GM23338 (cell line): ENCODE measurements at regions not wholly inside any gene's neighbourhood (a gene's known extent, or its start where the extent isn't known, plus 50 kb on each side); places are given as distances from the start of the nearest gene placed in this dataset.

Experiments
- ATAC-seq: fragments of 200-7000 bp; cut with Tn5 transposase; 3 replicates; pipeline ENCODE4 v1.9.1; 2020
- DNase-seq: peaks from one replicate; pipeline ENCODE4 v3.0.0-alpha.2; 2015; ENCODE audit warnings: low spot score
- H2AFZ ChIP-seq: fragments of 200-600 bp; sonication (generic); 2 replicates; pipeline ENCODE4 v1.8.0; 2016; ENCODE audit warnings: antibody characterized with exemption, mild to moderate bottlenecking, moderate library complexity
- H3F3A ChIP-seq: fragments of 200-600 bp; sonication (generic); replicated peaks from 2 replicates; pipeline ENCODE4 v1.8.0; 2017; ENCODE audit warnings: antibody characterized with exemption, mixed run types, low read depth
- H3K27ac ChIP-seq: fragments of 200-600 bp; sonication (generic); 2 replicates; pipeline ENCODE4 v1.6.1; 2016; ENCODE audit warnings: low read depth
- H3K27me3 ChIP-seq: fragments of 200-600 bp; sonication (generic); 2 replicates; pipeline ENCODE4 v1.8.0; 2016; ENCODE audit warnings: mild to moderate bottlenecking, mixed run types, moderate library complexity; ENCODE audit not compliant: insufficient read depth
- H3K36me3 ChIP-seq: fragments of 200-600 bp; sonication (generic); 2 replicates; pipeline ENCODE4 v1.8.0; 2016; ENCODE audit warnings: mild to moderate bottlenecking; ENCODE audit not compliant: insufficient read depth
- H3K4me1 ChIP-seq: fragments of 200-600 bp; sonication (generic); 2 replicates; pipeline ENCODE4 v1.8.0; 2016; ENCODE audit warnings: mild to moderate bottlenecking, moderate library complexity; ENCODE audit not compliant: insufficient read depth
- H3K4me2 ChIP-seq: fragments of 200-600 bp; sonication (generic); 2 replicates; pipeline ENCODE4 v1.7.1; 2017; ENCODE audit warnings: mixed run types
- H3K4me3 ChIP-seq: fragments of 200-600 bp; sonication (generic); 2 replicates; pipeline ENCODE4 v1.6.1; 2016; ENCODE audit warnings: mixed run types
- H3K79me2 ChIP-seq: fragments of 200-600 bp; sonication (generic); replicated peaks from 2 replicates; pipeline ENCODE4 v1.8.0; 2017; ENCODE audit warnings: mild to moderate bottlenecking; ENCODE audit not compliant: insufficient read depth
- H3K9me2 ChIP-seq: fragments of 200-600 bp; sonication (generic); 2 replicates; pipeline ENCODE4 v1.8.0; 2017; ENCODE audit not compliant: insufficient read depth
- H4K20me1 ChIP-seq: fragments of 200-600 bp; sonication (generic); replicated peaks from 2 replicates; pipeline ENCODE4 v1.8.0; 2017; ENCODE audit warnings: mild to moderate bottlenecking; ENCODE audit not compliant: insufficient read depth
- H3K27ac Mint-ChIP-seq: 2 replicates; pipeline ENCODE4 v1.8.0; 2020; ENCODE audit warnings: inconsistent platforms, mild to moderate bottlenecking, moderate library complexity, mixed read lengths
- H3K27me3 Mint-ChIP-seq: 3 replicates; pipeline ENCODE4 v1.8.0; 2022; ENCODE audit warnings: low read depth, mild to moderate bottlenecking, moderate library complexity, mixed read lengths, inconsistent platforms; ENCODE audit not compliant: insufficient read depth, poor library complexity
- H3K36me3 Mint-ChIP-seq: 3 replicates; pipeline ENCODE4 v1.8.0; 2021; ENCODE audit warnings: low read depth, mild to moderate bottlenecking, inconsistent platforms, moderate library complexity, mixed read lengths
- H3K4me1 Mint-ChIP-seq: 3 replicates; pipeline ENCODE4 v1.8.0; 2020; ENCODE audit warnings: mild to moderate bottlenecking, inconsistent platforms, mixed read lengths
- H3K4me3 Mint-ChIP-seq: 3 replicates; pipeline ENCODE4 v1.8.0; 2021; ENCODE audit warnings: moderate library complexity, mild to moderate bottlenecking, inconsistent platforms, mixed read lengths
- H3K9me3 Mint-ChIP-seq: 3 replicates; pipeline ENCODE4 v1.8.0; 2020; ENCODE audit warnings: moderate library complexity, mild to moderate bottlenecking, inconsistent platforms, mixed read lengths
- CREB1 ChIP-seq: fragments of 250-450 bp; sonication (Bioruptor Pico); IDR thresholded peaks from 2 replicates; pipeline ENCODE4 v1.5.0; 2020; ENCODE audit warnings: low read depth, mild to moderate bottlenecking, moderate library complexity
- CTCF ChIP-seq, 2 experiments: fragments of 200-600 bp in 1 of 2; sonication (generic) in 1 of 2; conservative IDR thresholded peaks; 2 replicates each; pipeline versions ENCODE4 v1.5.1 to v1.6.1; 2016 to 2017; ENCODE audit warnings: antibody characterized with exemption in 2 of 2, low read depth in 2 of 2, mild to moderate bottlenecking in 2 of 2, moderate library complexity in 1 of 2
- ETS1 ChIP-seq: IDR thresholded peaks from 2 replicates; pipeline ENCODE4 v1.6.1; 2016; ENCODE audit warnings: antibody characterized with exemption
- EZH2 ChIP-seq: fragments of 200-600 bp; sonication (generic); IDR thresholded peaks from one replicate; pipeline ENCODE4 v1.8.0; 2017; ENCODE audit warnings: antibody characterized with exemption, mild to moderate bottlenecking, low read depth; ENCODE audit not compliant: unreplicated experiment
- EZH2phosphoT487 ChIP-seq: fragments of 200-600 bp; sonication (generic); IDR thresholded peaks from one replicate; pipeline ENCODE4 v1.8.1; 2018; ENCODE audit warnings: antibody characterized with exemption; ENCODE audit not compliant: unreplicated experiment
- JUNB ChIP-seq: IDR thresholded peaks from one replicate; pipeline ENCODE4 v1.6.1; 2016; ENCODE audit warnings: antibody characterized with exemption; ENCODE audit not compliant: unreplicated experiment
- NANOG ChIP-seq: IDR thresholded peaks from 2 replicates; pipeline ENCODE4 v1.6.1; 2016; ENCODE audit warnings: antibody characterized with exemption, borderline replicate concordance
- POLR2AphosphoS5 ChIP-seq: IDR thresholded peaks from 2 replicates; pipeline ENCODE4 v1.6.1; 2016; ENCODE audit warnings: antibody characterized with exemption, low read depth
- REST ChIP-seq: IDR thresholded peaks from one replicate; pipeline ENCODE4 v1.6.1; 2018; ENCODE audit warnings: antibody characterized with exemption; ENCODE audit not compliant: unreplicated experiment
- STAT1 ChIP-seq: IDR thresholded peaks from one replicate; pipeline ENCODE4 v1.6.1; 2016; ENCODE audit warnings: antibody characterized with exemption; ENCODE audit not compliant: unreplicated experiment
- ZNF114 ChIP-seq: fragments of 250-450 bp; sonication (Bioruptor Pico); IDR thresholded peaks from 2 replicates; pipeline ENCODE4 v1.5.0; 2020; ENCODE audit warnings: mild to moderate bottlenecking, moderate library complexity
- ZNF331 ChIP-seq: fragments of 250-450 bp; sonication (Bioruptor Pico); IDR thresholded peaks from 2 replicates; pipeline ENCODE4 v1.5.0; 2020; ENCODE audit warnings: low read depth, mild to moderate bottlenecking, moderate library complexity
- TF ChIP-seq, protein P1 (sequence below): fragments of 250-450 bp; sonication (Bioruptor Pico); IDR thresholded peaks from 2 replicates; pipeline ENCODE4 v1.5.0; 2020; ENCODE audit warnings: mild to moderate bottlenecking, moderate library complexity

DNA sequence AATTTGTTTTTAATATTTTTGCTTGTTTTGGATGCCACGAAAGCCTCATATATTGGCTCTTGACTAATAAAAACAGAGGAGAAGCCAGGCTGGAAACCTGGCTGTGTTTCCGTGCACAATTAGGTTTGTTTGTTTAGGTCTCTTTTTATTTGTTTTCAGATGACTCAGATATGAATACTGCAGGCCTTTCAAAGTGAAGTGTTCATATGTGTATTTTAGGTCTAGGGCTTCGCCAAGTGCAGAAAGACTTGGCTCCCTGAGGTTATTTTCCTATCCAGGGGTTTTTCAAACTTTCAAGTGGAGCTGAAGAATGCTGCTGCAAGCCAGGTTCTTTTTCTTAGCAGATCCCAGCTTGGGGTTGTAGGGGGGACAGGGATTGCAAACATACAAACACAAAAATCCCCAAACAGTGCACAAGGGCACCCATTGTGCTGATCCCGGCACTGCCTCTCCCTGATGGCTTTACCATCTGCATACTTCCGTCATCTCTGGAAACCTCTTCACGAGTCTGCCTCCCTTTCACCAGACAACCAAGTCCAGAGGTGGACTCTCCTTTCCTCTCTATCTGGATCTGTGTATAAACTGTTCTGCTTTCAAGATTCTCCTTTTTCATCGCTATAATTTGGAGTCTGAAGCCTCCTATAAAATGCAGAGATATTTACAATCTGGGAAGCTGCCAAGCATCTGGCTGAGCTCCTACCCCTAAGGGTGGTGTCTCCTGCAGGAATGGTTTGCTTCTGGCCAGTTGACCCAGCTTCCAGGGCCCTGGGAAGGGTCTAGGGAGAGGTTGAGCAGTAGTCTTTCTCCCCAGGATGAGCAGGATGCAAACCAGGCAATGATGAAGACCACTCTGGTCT is 108.6 kb downstream of the SMIM20 start:
- no peaks in the 10 kb centered on the region for H3K79me2 ChIP-seq
- Mint-ChIP-seq H3K27me3 (peaks cover 9% of the 10 kb centered on the region), H3K36me3 (no peaks in the 10 kb centered on the region), H3K27ac (no peak overlapping the region), H3K9me3 (no peaks in the 10 kb centered on the region; the same call in 2 of the 3 replicates), H3K4me1 (peaks cover 9% of the 10 kb centered on the region), H3K4me3 (no peak overlapping the region)
- no peaks in the 10 kb centered on the region for H4K20me1 ChIP-seq
- peaks cover 10% of the 10 kb centered on the region for H3K4me1 ChIP-seq
- no peaks in the 10 kb centered on the region for H3F3A ChIP-seq
- no peak overlapping the region for H3K4me2 ChIP-seq
- H3K4me3 ChIP-seq, result no peak overlapping the region
- peak overlapping the region; percentile 78 for H2AFZ ChIP-seq
- ATAC-seq (no peak), DNase-seq (no peak)
- H3K27ac ChIP-seq, result no peak overlapping the region
- H3K9me2 ChIP-seq, result no peaks in the 10 kb centered on the region; the same call in 1 of the 2 replicates
- H3K27me3 ChIP-seq, result no peaks in the 10 kb centered on the region
- no peak for TF ChIP-seq CREB1 (CRISPR knock-in tag)
- TF ChIP-seq, protein P1, sequence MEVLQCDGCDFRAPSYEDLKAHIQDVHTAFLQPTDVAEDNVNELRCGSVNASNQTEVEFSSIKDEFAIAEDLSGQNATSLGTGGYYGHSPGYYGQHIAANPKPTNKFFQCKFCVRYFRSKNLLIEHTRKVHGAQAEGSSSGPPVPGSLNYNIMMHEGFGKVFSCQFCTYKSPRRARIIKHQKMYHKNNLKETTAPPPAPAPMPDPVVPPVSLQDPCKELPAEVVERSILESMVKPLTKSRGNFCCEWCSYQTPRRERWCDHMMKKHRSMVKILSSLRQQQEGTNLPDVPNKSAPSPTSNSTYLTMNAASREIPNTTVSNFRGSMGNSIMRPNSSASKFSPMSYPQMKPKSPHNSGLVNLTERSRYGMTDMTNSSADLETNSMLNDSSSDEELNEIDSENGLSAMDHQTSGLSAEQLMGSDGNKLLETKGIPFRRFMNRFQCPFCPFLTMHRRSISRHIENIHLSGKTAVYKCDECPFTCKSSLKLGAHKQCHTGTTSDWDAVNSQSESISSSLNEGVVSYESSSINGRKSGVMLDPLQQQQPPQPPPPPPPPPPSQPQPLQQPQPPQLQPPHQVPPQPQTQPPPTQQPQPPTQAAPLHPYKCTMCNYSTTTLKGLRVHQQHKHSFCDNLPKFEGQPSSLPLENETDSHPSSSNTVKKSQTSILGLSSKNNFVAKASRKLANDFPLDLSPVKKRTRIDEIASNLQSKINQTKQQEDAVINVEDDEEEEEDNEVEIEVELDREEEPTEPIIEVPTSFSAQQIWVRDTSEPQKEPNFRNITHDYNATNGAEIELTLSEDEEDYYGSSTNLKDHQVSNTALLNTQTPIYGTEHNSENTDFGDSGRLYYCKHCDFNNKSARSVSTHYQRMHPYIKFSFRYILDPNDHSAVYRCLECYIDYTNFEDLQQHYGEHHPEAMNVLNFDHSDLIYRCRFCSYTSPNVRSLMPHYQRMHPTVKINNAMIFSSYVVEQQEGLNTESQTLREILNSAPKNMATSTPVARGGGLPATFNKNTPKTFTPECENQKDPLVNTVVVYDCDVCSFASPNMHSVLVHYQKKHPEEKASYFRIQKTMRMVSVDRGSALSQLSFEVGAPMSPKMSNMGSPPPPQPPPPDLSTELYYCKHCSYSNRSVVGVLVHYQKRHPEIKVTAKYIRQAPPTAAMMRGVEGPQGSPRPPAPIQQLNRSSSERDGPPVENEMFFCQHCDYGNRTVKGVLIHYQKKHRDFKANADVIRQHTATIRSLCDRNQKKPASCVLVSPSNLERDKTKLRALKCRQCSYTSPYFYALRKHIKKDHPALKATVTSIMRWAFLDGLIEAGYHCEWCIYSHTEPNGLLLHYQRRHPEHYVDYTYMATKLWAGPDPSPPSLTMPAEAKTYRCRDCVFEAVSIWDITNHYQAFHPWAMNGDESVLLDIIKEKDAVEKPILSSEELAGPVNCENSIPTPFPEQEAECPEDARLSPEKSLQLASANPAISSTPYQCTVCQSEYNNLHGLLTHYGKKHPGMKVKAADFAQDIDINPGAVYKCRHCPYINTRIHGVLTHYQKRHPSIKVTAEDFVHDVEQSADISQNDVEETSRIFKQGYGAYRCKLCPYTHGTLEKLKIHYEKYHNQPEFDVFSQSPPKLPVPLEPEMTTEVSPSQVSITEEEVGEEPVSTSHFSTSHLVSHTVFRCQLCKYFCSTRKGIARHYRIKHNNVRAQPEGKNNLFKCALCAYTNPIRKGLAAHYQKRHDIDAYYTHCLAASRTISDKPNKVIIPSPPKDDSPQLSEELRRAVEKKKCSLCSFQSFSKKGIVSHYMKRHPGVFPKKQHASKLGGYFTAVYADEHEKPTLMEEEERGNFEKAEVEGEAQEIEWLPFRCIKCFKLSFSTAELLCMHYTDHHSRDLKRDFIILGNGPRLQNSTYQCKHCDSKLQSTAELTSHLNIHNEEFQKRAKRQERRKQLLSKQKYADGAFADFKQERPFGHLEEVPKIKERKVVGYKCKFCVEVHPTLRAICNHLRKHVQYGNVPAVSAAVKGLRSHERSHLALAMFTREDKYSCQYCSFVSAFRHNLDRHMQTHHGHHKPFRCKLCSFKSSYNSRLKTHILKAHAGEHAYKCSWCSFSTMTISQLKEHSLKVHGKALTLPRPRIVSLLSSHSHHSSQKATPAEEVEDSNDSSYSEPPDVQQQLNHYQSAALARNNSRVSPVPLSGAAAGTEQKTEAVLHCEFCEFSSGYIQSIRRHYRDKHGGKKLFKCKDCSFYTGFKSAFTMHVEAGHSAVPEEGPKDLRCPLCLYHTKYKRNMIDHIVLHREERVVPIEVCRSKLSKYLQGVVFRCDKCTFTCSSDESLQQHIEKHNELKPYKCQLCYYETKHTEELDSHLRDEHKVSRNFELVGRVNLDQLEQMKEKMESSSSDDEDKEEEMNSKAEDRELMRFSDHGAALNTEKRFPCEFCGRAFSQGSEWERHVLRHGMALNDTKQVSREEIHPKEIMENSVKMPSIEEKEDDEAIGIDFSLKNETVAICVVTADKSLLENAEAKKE (CRISPR knock-in tag), result no peak
- TF ChIP-seq ZNF114 (CRISPR knock-in tag), result no peak
- TF ChIP-seq REST, result no peak
- TF ChIP-seq NANOG, result no peak
- TF ChIP-seq ETS1, result no peak
- TF ChIP-seq ZNF331 (CRISPR knock-in tag), result no peak
- no peak for TF ChIP-seq STAT1
- TF ChIP-seq JUNB, result no peak
- no peak for TF ChIP-seq CTCF (conservative IDR thresholded peaks at IDR 0.05; ENCODE audit: low read depth in 2 of 2)
- TF ChIP-seq EZH2phosphoT487, result no peak
- TF ChIP-seq POLR2AphosphoS5, result no peak
- no peak for TF ChIP-seq EZH2
- no peaks in the 10 kb centered on the region for H3K36me3 ChIP-seq
